Esophagus squamous epithelium (tissue), 4 donors: ENCODE measurements at regions not wholly inside any gene's neighbourhood (a gene's known extent, or its start where the extent isn't known, plus 50 kb on each side); places are given as distances from the start of the nearest gene placed in this dataset.

Experiments
- CTCF ChIP-seq, 6 experiments: fragments of 450-650 bp in 4 of 6; fragments of 200-600 bp in 2 of 6; sonication (generic) in 2 of 6; IDR thresholded peaks; one replicate each; pipeline ENCODE4 v1.5.1; 2016 to 2019; ENCODE audit warnings: antibody characterized with exemption in 6 of 6, mild to moderate bottlenecking in 4 of 6, moderate library complexity in 4 of 6
- POLR2A ChIP-seq, 4 donors: fragments of 450-650 bp; IDR thresholded peaks; one replicate each; pipeline ENCODE4 v1.6.1; 2017; ENCODE audit warnings: antibody characterized with exemption in 4 of 4, mild to moderate bottlenecking in 4 of 4, moderate library complexity in 3 of 4

- no peak for TF ChIP-seq CTCF (IDR thresholded peaks at IDR 0.05)
- no peak for TF ChIP-seq POLR2A (IDR thresholded peaks at IDR 0.05)
Observed at GRCh38 chr9:21751998-21752397, 50.4 kb upstream of the MTAP start.
